Ovary (tissue), 3 donors: ENCODE measurements at regions not wholly inside any gene's neighbourhood (a gene's known extent, or its start where the extent isn't known, plus 50 kb on each side); places are given as distances from the start of the nearest gene placed in this dataset.

Source experiments
- CTCF ChIP-seq, 3 donors: fragments of 450-650 bp in 2 of 3; fragments of 200-600 bp in 1 of 3; IDR thresholded peaks; one replicate each; pipeline versions ENCODE4 v1.5.1 to v1.8.0; 2016 to 2022; ENCODE audit warnings: antibody characterized with exemption in 3 of 3, mild to moderate bottlenecking in 1 of 3
- POLR2A ChIP-seq: fragments of 450-650 bp; IDR thresholded peaks from one replicate; pipeline ENCODE4 v1.6.1; 2017; ENCODE audit warnings: antibody characterized with exemption, mild to moderate bottlenecking, moderate library complexity
- donor health status: DM: no; HTN: no; CAD: no.

- no peak for TF ChIP-seq CTCF (IDR thresholded peaks at IDR 0.05)
- TF ChIP-seq POLR2A = no peak
Observed at GRCh38 chr2:39540414-39540813, 103.3 kb upstream of the MAP4K3 start.
